ENCODE measurements at regions not wholly inside any gene's neighbourhood (a gene's known extent, or its start where the extent isn't known, plus 50 kb on each side); places are given as distances from the start of the nearest gene placed in this dataset.

- H3K4me1 ChIP-seq (ENCODE audit: control insufficient read depth in 1 of 2, insufficient read depth in 2 of 2, low read length in 2 of 2) = no peaks in the 10 kb centered on the region
These were observed 53.5 kb upstream of the LCLAT1 start for GRCh38 chr2:30393510-30393909.

GRCh38 chr2:30394096-30394495 lies 53.0 kb upstream of the LCLAT1 start:
- 89% methylated on average over 3 of the region's 5 CpGs for WGBS (ENCODE audit: insufficient coverage)
- Histone ChIP-seq H3K4me1 (ENCODE audit: control insufficient read depth in 1 of 2, insufficient read depth in 2 of 2, low read length in 2 of 2) (no peaks in the 10 kb centered on the region), H3K27me3 (ENCODE audit: control insufficient read depth in 2 of 2, insufficient read depth in 2 of 2, low read length in 2 of 2) (no peaks in the 10 kb centered on the region), H3K4me3 (replicated peaks in 1 of 3; ENCODE audit: low read depth in 2 of 3, low read length in 3 of 3) (no peak overlapping the region), H3K79me2 (ENCODE audit: insufficient read depth, low read length) (no peaks in the 10 kb centered on the region), H3K4me2 (replicated peaks; ENCODE audit: extremely low read depth, low read length, poor library complexity, severe bottlenecking) (no peak overlapping the region), H3K9me3 (replicated peaks in 1 of 2; ENCODE audit: control insufficient read depth in 1 of 2, insufficient read depth in 1 of 2, low read length in 2 of 2) (no peaks in the 10 kb centered on the region), H3K9ac (ENCODE audit: insufficient read depth, low read length, poor library complexity, severe bottlenecking) (no peak overlapping the region), H3K27ac (ENCODE audit: low read depth in 1 of 2, low read length in 2 of 2) (no peak overlapping the region), H4K20me1 (ENCODE audit: insufficient read depth, low read length) (no peaks in the 10 kb centered on the region), H3K36me3 (replicated peaks in 1 of 2; ENCODE audit: control insufficient read depth in 1 of 2, insufficient read depth in 2 of 2, low read length in 2 of 2) (no peaks in the 10 kb centered on the region), H2AFZ (ENCODE audit: insufficient read depth, low read depth, low read length, poor library complexity, severe bottlenecking) (no peak overlapping the region)
- Mint-ChIP-seq H3K4me1 (peaks cover 5% of the 10 kb centered on the region), H3K27ac (no peak overlapping the region), H3K4me3 (no peak overlapping the region), H3K9me3 (no peaks in the 10 kb centered on the region), H3K27me3 (ENCODE audit: low read depth in 3 of 3) (peaks cover 0 to 12% (median 2%) of the 10 kb centered on the region in 3 donors), H3K36me3 (no peaks in the 10 kb centered on the region)
- no peak for TF ChIP-seq CTCF (IDR thresholded peaks at IDR 0.05)
- no peak for DNase-seq
- intact Hi-C loops (cut with micrococcal nuclease) = no loop called here

More at GRCh38 chr2:30393510-30393909, 53.5 kb upstream of the LCLAT1 start:
- no CpG with 5 or more reads among the region's 1 CpG for WGBS (ENCODE audit: insufficient coverage)
- no peaks in the 10 kb centered on the region for H3K9me3 ChIP-seq (replicated peaks in 1 of 2; ENCODE audit: control insufficient read depth in 1 of 2, insufficient read depth in 1 of 2, low read length in 2 of 2)
- H3K4me3 ChIP-seq (replicated peaks in 1 of 3; ENCODE audit: low read depth in 2 of 3, low read length in 3 of 3) = no peak overlapping the region
- no peaks in the 10 kb centered on the region for H3K36me3 ChIP-seq (replicated peaks in 1 of 2; ENCODE audit: control insufficient read depth in 1 of 2, insufficient read depth in 2 of 2, low read length in 2 of 2)
- intact Hi-C loops (cut with micrococcal nuclease) = no loop called here
- H3K27me3 ChIP-seq (ENCODE audit: control insufficient read depth in 2 of 2, insufficient read depth in 2 of 2, low read length in 2 of 2) = no peaks in the 10 kb centered on the region
- Mint-ChIP-seq H3K4me3 (no peak overlapping the region), H3K4me1 (peaks cover 3% of the 10 kb centered on the region), H3K27me3 (ENCODE audit: low read depth in 3 of 3) (peaks cover 0 to 14% (median 2%) of the 10 kb centered on the region in 3 donors), H3K9me3 (no peaks in the 10 kb centered on the region), H3K27ac (no peak overlapping the region), H3K36me3 (no peaks in the 10 kb centered on the region)
- no peak overlapping the region for H2AFZ ChIP-seq (ENCODE audit: insufficient read depth, low read depth, low read length, poor library complexity, severe bottlenecking)
- H3K9ac ChIP-seq (ENCODE audit: insufficient read depth, low read length, poor library complexity, severe bottlenecking) = no peak overlapping the region
- no peak overlapping the region for H3K4me2 ChIP-seq (replicated peaks; ENCODE audit: extremely low read depth, low read length, poor library complexity, severe bottlenecking)
- no peaks in the 10 kb centered on the region for H3K79me2 ChIP-seq (ENCODE audit: insufficient read depth, low read length)
- no peak overlapping the region for H3K27ac ChIP-seq (ENCODE audit: low read depth in 1 of 2, low read length in 2 of 2)
- H4K20me1 ChIP-seq (ENCODE audit: insufficient read depth, low read length) = no peaks in the 10 kb centered on the region
- DNase-seq = no peak
- no peak for TF ChIP-seq CTCF (IDR thresholded peaks at IDR 0.05)

Measured in CD14-positive monocyte (primary cell).